ENCODE measurements at regions not wholly inside any gene's neighbourhood (a gene's known extent, or its start where the extent isn't known, plus 50 kb on each side); places are given as distances from the start of the nearest gene placed in this dataset.

GRCh38 chr13:81025091-81025490 is 684.2 kb upstream of the SPRY2 start:
- Mint-ChIP-seq H3K27me3 (ENCODE audit: insufficient read depth, low read depth, poor library complexity) (no peaks in the 10 kb centered on the region), H3K4me3 (no peak overlapping the region), H3K27ac (no peak overlapping the region), H3K36me3 (ENCODE audit: low read depth) (no peaks in the 10 kb centered on the region), H3K9me3 (no peaks in the 10 kb centered on the region), H3K4me1 (no peaks in the 10 kb centered on the region)
- no peaks in the 10 kb centered on the region for H3K36me3 ChIP-seq (ENCODE audit: insufficient read depth)
- ATAC-seq (no peak), DNase-seq (ENCODE audit: low spot score) (no peak)
- H3K4me1 ChIP-seq (ENCODE audit: insufficient read depth), result no peaks in the 10 kb centered on the region
- no peaks in the 10 kb centered on the region for H3K79me2 ChIP-seq (replicated peaks; ENCODE audit: insufficient read depth)
- no peaks in the 10 kb centered on the region for H3K9me2 ChIP-seq (ENCODE audit: insufficient read depth)
- no peak overlapping the region for H3K4me3 ChIP-seq
- H3F3A ChIP-seq (replicated peaks; ENCODE audit: low read depth), result no peaks in the 10 kb centered on the region
- H3K27ac ChIP-seq (ENCODE audit: low read depth), result no peak overlapping the region
- no peaks in the 10 kb centered on the region for H3K27me3 ChIP-seq (ENCODE audit: insufficient read depth)
- no peak overlapping the region for H3K4me2 ChIP-seq
- H2AFZ ChIP-seq, result no peak overlapping the region
- no peaks in the 10 kb centered on the region for H4K20me1 ChIP-seq (replicated peaks; ENCODE audit: insufficient read depth)
- TF ChIP-seq ZNF114 (CRISPR knock-in tag; IDR thresholded peaks at IDR 0.05) (no peak), POLR2AphosphoS5 (IDR thresholded peaks at IDR 0.05; ENCODE audit: low read depth) (no peak), EZH2phosphoT487 (IDR thresholded peaks at IDR 0.05; ENCODE audit: unreplicated experiment) (no peak), EZH2 (IDR thresholded peaks at IDR 0.05; ENCODE audit: low read depth, unreplicated experiment) (no peak), ETS1 (IDR thresholded peaks at IDR 0.05) (no peak), JUNB (IDR thresholded peaks at IDR 0.05; ENCODE audit: unreplicated experiment) (no peak), NANOG (IDR thresholded peaks at IDR 0.05; ENCODE audit: borderline replicate concordance) (no peak), REST (IDR thresholded peaks at IDR 0.05; ENCODE audit: unreplicated experiment) (no peak), ZNF462 (CRISPR knock-in tag; IDR thresholded peaks at IDR 0.05) (no peak), ZNF331 (CRISPR knock-in tag; IDR thresholded peaks at IDR 0.05; ENCODE audit: low read depth) (no peak), STAT1 (IDR thresholded peaks at IDR 0.05; ENCODE audit: unreplicated experiment) (no peak), CREB1 (CRISPR knock-in tag; IDR thresholded peaks at IDR 0.05; ENCODE audit: low read depth) (no peak), CTCF (conservative IDR thresholded peaks at IDR 0.05; ENCODE audit: low read depth in 2 of 2) (no peak)
